NT2/D1 (cell line): ENCODE measurements at regions not wholly inside any gene's neighbourhood (a gene's known extent, or its start where the extent isn't known, plus 50 kb on each side); places are given as distances from the start of the nearest gene placed in this dataset.

Experiments
- DNase-seq: peaks from one replicate; pipeline ENCODE4 v3.0.0-alpha.2; 2011; ENCODE audit warnings: low read depth, low spot score
- H3K27me3 ChIP-seq: 2 replicates; pipeline ENCODE4 v1.6.0; 2011; ENCODE audit warnings: mild to moderate bottlenecking; ENCODE audit not compliant: insufficient read length, insufficient read depth
- H3K36me3 ChIP-seq: 2 replicates; pipeline ENCODE4 v1.6.1; 2011; ENCODE audit warnings: mild to moderate bottlenecking, low read length, mixed read lengths; ENCODE audit not compliant: insufficient read depth, insufficient read length
- H3K4me1 ChIP-seq: 2 replicates; pipeline ENCODE4 v1.5.1; 2011; ENCODE audit not compliant: insufficient read depth, insufficient read length
- H3K4me3 ChIP-seq: 2 replicates; pipeline ENCODE4 v1.5.1; 2011; ENCODE audit warnings: low read depth; ENCODE audit not compliant: insufficient read length
- H3K9ac ChIP-seq: 2 replicates; pipeline ENCODE4 v1.6.0; 2011; ENCODE audit warnings: low read depth; ENCODE audit not compliant: insufficient read length
- H3K9me3 ChIP-seq: 2 replicates; pipeline ENCODE4 v1.5.1; 2011; ENCODE audit warnings: mild to moderate bottlenecking, low read length; ENCODE audit not compliant: insufficient read depth
- SUZ12 ChIP-seq: IDR thresholded peaks from 2 replicates; pipeline ENCODE4 v1.6.1; 2011; ENCODE audit not compliant: insufficient read length, insufficient read depth; ENCODE audit errors: extremely low read depth
- YY1 ChIP-seq: IDR thresholded peaks from 2 replicates; pipeline ENCODE4 v1.6.1; 2011; ENCODE audit not compliant: insufficient read length, insufficient read depth
- ZNF274 ChIP-seq: IDR thresholded peaks from 2 replicates; pipeline ENCODE4 v1.6.1; 2011; ENCODE audit warnings: mild to moderate bottlenecking, low read depth, low read length

DNA sequence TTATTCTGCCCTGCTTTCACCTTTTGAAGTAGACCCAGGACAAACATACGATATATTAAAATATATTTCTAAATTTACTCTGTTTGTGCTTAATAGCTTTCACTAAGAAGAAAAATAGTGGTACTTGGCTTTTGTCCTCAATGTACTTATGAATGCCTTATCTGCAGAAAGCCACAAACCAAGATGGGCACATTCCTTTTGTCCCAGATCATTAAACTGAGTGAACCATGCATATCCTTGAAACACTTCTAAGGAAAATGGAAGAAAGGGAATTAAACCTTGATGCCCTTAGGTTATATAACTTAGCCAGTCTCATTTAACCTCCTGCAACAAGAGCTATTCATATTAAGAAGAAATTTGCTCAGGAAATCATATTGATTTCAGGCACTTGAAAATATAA, 553.8 kb upstream of the CDH9 start:
- no peaks in the 10 kb centered on the region for H3K36me3 ChIP-seq
- H3K9me3 ChIP-seq = no peaks in the 10 kb centered on the region
- no peak overlapping the region for H3K9ac ChIP-seq
- no peak for TF ChIP-seq YY1
- no peak for TF ChIP-seq ZNF274
- no peak for TF ChIP-seq SUZ12
- peak; percentile 3 for DNase-seq
- H3K4me1 ChIP-seq = no peaks in the 10 kb centered on the region
- H3K27me3 ChIP-seq = no peaks in the 10 kb centered on the region
- no peak overlapping the region for H3K4me3 ChIP-seq

DNA sequence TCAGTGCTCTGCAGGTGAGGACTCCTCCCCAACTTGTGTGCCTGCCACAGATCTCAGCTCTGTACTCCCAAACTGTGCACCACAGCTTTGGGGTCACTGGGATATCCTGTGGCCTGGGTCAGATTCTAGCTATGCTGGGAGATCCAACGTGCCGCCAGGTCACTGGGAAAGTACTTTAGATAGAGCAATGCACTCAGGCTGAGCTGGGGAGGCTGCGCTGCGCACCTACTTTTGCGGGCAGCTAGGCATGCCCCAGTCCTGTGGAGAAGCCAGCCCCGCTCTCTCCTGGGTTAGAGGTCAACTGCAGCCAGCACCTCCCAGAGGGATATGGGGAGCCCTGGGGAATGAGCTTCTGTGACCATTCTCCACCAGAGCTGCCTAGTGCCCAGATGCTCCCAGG, 552.1 kb upstream of the CDH9 start:
- no peaks in the 10 kb centered on the region for H3K36me3 ChIP-seq

DNA sequence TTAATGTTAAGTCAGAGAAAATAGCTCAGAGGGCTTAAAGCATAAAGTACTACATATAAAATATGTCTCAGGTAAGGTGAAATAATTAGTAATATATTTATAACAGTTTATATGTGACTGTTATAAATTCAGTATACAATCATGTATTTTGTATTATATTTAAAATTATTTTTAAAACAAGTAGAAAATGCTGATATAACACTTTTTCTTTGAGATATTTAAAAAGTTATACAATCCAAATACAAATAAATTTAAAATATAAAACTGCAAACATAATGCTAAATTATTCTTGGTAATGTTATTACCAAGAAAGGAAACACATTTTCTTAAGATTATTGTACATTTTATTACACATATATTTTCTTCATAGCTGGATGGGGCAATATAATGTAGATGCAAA, 539.9 kb upstream of the CDH9 start:
- DNase-seq = no peak

More for the DNA sequence above, 552.1 kb upstream of the CDH9 start:
- Histone ChIP-seq H3K9me3 (no peaks in the 10 kb centered on the region), H3K4me3 (no peak overlapping the region), H3K4me1 (no peaks in the 10 kb centered on the region), H3K27me3 (no peaks in the 10 kb centered on the region), H3K9ac (no peak overlapping the region)
- TF ChIP-seq SUZ12 (no peak), ZNF274 (no peak), YY1 (no peak)
- DNase-seq = no peak

DNA sequence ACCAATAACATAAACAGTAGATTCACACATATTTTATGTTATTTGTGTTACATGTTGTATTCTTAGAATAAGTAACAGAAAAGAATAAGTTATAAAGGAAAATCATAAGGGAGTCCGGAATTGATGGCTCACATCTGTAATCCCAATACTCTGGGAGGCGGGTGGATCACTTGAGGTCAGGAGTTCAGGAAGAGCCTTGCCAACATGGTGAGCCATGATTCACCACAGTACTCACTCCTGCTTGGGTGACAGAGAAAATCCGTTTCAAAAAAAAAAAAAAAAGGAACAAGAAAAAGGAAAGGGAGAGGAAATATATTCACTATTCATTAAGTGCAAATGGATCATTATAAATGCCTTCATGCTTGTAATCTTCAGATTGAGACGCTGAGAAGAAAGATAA, 533.3 kb upstream of the CDH9 start:
- H3K4me1 ChIP-seq = no peaks in the 10 kb centered on the region
- H3K9ac ChIP-seq = no peak overlapping the region
- H3K4me3 ChIP-seq = no peak overlapping the region
- no peak for TF ChIP-seq ZNF274
- no peak for TF ChIP-seq SUZ12
- no peak for TF ChIP-seq YY1
- no peaks in the 10 kb centered on the region for H3K9me3 ChIP-seq
- no peaks in the 10 kb centered on the region for H3K36me3 ChIP-seq
- H3K27me3 ChIP-seq = no peaks in the 10 kb centered on the region
- DNase-seq = no peak

More for the DNA sequence above, 539.9 kb upstream of the CDH9 start:
- no peak overlapping the region for H3K9ac ChIP-seq
- no peaks in the 10 kb centered on the region for H3K4me1 ChIP-seq
- no peaks in the 10 kb centered on the region for H3K9me3 ChIP-seq
- H3K27me3 ChIP-seq = no peaks in the 10 kb centered on the region
- no peak overlapping the region for H3K4me3 ChIP-seq
- no peak for TF ChIP-seq YY1
- no peaks in the 10 kb centered on the region for H3K36me3 ChIP-seq

DNA sequence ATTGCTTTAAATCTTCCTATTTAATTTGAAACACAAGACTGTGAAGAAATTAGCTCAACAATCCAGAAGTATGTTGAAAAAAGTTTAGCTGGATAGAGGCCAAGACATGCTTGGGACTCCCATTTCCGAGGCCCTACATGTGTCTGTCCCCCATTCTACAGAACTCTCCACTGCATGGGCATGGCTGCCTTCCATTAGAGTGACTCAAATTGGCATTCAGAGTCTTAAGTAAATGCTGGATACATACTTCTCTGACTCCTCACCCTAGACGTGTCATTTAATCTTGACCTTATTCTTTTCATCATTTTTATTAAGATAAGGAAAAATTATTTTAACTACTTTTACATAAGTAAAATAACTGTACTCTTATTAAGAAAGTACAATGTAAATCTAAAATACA, 530.4 kb upstream of the CDH9 start:
- Histone ChIP-seq H3K9ac (no peak overlapping the region), H3K4me3 (no peak overlapping the region), H3K4me1 (no peaks in the 10 kb centered on the region), H3K9me3 (no peaks in the 10 kb centered on the region), H3K36me3 (no peaks in the 10 kb centered on the region), H3K27me3 (no peaks in the 10 kb centered on the region)
- TF ChIP-seq SUZ12 = no peak
- no peak for TF ChIP-seq ZNF274
- no peak for TF ChIP-seq YY1
- no peak for DNase-seq

DNA sequence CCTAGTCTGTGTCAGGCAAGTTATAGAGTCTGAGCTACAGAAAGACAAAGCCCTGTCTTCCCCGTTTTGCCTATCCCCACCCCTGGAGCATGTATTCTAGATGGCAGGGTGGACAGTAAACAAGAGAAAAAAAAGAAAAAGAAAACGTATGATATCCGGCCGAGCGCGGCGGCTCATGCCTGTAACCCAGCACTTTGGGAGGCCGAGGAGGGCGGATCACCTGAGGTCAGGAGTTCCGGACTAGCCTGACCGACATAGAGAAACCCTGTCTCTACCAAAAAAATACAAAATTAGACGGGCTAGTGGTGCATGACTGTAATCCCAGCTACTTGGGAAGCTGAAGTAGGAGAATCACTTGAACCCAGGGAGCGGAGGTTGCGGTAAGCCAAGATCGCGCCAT, 523.0 kb upstream of the CDH9 start:
- no peak for DNase-seq
- Histone ChIP-seq H3K4me3 (no peak overlapping the region), H3K27me3 (no peaks in the 10 kb centered on the region), H3K9ac (no peak overlapping the region), H3K4me1 (no peaks in the 10 kb centered on the region), H3K36me3 (no peaks in the 10 kb centered on the region), H3K9me3 (no peaks in the 10 kb centered on the region)
- no peak for TF ChIP-seq SUZ12
- TF ChIP-seq ZNF274 = no peak
- TF ChIP-seq YY1 = no peak

DNA sequence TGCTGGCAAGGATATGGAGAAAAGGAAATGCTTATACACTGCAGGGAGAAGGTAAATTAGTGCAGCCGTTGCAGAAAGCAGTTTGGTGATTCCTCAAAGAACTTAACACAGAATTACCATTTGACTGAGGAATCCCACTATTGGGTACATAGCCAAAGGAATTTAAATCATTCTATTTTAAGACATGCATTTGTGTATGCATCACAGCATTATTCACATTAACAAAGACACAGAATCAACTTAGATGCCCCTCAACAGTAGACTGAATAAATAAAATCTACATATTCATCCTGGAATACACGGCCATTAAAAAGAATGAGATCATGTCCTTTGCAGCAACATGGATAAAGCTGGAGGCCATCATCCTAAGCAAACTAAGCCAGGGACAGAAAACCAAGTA, 510.1 kb upstream of the CDH9 start:
- no peak for DNase-seq
- no peaks in the 10 kb centered on the region for H3K4me1 ChIP-seq
- H3K9me3 ChIP-seq = no peaks in the 10 kb centered on the region; the same call in 1 of the 2 replicates
- H3K36me3 ChIP-seq = no peaks in the 10 kb centered on the region
- no peaks in the 10 kb centered on the region for H3K27me3 ChIP-seq
- H3K9ac ChIP-seq = no peak overlapping the region
- H3K4me3 ChIP-seq = no peak overlapping the region
- TF ChIP-seq YY1 (no peak), SUZ12 (no peak), ZNF274 (no peak)
